ENCODE measurements at regions not wholly inside any gene's neighbourhood (a gene's known extent, or its start where the extent isn't known, plus 50 kb on each side); places are given as distances from the start of the nearest gene placed in this dataset.

- intact Hi-C loops (cut with micrococcal nuclease; ENCODE audit: unreplicated experiment) (no loop called here), in situ Hi-C loops (cut with HindIII; ENCODE audit: extremely low pct_ligation_motif_present, low pct_unique_long_range_greater_than_20kb) (no loop called here)
- H3K4me3 ChIP-seq (replicated peaks in 1 of 3; ENCODE audit: insufficient read depth in 1 of 3, low read depth in 2 of 3, low read length in 3 of 3), result no peak overlapping the region
- no peaks in the 10 kb centered on the region for H3K79me2 ChIP-seq (ENCODE audit: insufficient read depth, low read length)
- DNase-seq (ENCODE audit: low spot score), result no peak
- ChIA-PET CTCF (ENCODE audit: low intra/inter-chr PET ratio, low total read pairs) (no interaction called here), POLR2A (no interaction called here)
- no peak overlapping the region for H3K4me2 ChIP-seq (ENCODE audit: low read depth, low read length)
- H3K4me1 ChIP-seq (ENCODE audit: insufficient read depth, low read length), result no peaks in the 10 kb centered on the region
- no peaks in the 10 kb centered on the region for H4K20me1 ChIP-seq (ENCODE audit: insufficient read depth, low read length)
- H2AFZ ChIP-seq (ENCODE audit: low read length), result no peak overlapping the region
- H3K9me3 ChIP-seq (ENCODE audit: low read length), result no peaks in the 10 kb centered on the region
- TF ChIP-seq ZNF850 (CRISPR knock-in tag; conservative IDR thresholded peaks at IDR 0.05), result no peak
- no peak for TF ChIP-seq NCOA2 (CRISPR knock-in tag; IDR thresholded peaks at IDR 0.05)
- no peak for TF ChIP-seq IRF2 (CRISPR knock-in tag; IDR thresholded peaks at IDR 0.05)
- TF ChIP-seq, protein P1, sequence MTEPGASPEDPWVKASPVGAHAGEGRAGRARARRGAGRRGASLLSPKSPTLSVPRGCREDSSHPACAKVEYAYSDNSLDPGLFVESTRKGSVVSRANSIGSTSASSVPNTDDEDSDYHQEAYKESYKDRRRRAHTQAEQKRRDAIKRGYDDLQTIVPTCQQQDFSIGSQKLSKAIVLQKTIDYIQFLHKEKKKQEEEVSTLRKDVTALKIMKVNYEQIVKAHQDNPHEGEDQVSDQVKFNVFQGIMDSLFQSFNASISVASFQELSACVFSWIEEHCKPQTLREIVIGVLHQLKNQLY (CRISPR knock-in tag; IDR thresholded peaks at IDR 0.05), result no peak
- no peak for TF ChIP-seq MTERF4 (CRISPR knock-in tag; IDR thresholded peaks at IDR 0.05)
- no peak for TF ChIP-seq EHMT2 (IDR thresholded peaks at IDR 0.05; ENCODE audit: borderline replicate concordance, low read depth, low read length)
- no peak for TF ChIP-seq CENPX (CRISPR knock-in tag; IDR thresholded peaks at IDR 0.05)
- TF ChIP-seq SIX4 (CRISPR knock-in tag; IDR thresholded peaks at IDR 0.05), result no peak
- no peak for TF ChIP-seq MIXL1 (CRISPR knock-in tag; IDR thresholded peaks at IDR 0.05)
- TF ChIP-seq MED8 (CRISPR knock-in tag; IDR thresholded peaks at IDR 0.05; ENCODE audit: insufficient replicate concordance), result no peak
- TF ChIP-seq ZBTB20 (CRISPR knock-in tag; IDR thresholded peaks at IDR 0.05; ENCODE audit: borderline replicate concordance, low read depth), result no peak
- H3K27ac ChIP-seq (ENCODE audit: extremely low read length, insufficient read depth, low read length), result no peak overlapping the region
- no peak for ATAC-seq
- no peaks in the 10 kb centered on the region for H3K36me3 ChIP-seq (replicated peaks in 1 of 2; ENCODE audit: control insufficient read depth in 1 of 2, insufficient read depth in 2 of 2, low read length in 2 of 2)
- H3K27me3 ChIP-seq (ENCODE audit: control insufficient read depth in 1 of 2, insufficient read depth in 2 of 2, low read length in 2 of 2), result 0 out of 5 replicates have a peak, but pooled peaks cover 0 to 3% of the 10 kb centered on the region in 2 experiments
- H3K9ac ChIP-seq (ENCODE audit: insufficient read depth, low read depth, low read length), result no peak overlapping the region
- no peak for FAIRE-seq
- 13% methylated on average over 7 of the region's 8 CpGs for WGBS (ENCODE audit: low lambda C conversion rate)
- BruUV-seq (replicated peaks), result no TSS peak
These were observed 236.8 kb downstream of the ACTL7B start for GRCh38 chr9:108618906-108619550.

All from HepG2 (cell line).